Skeletal muscle satellite cell (primary cell): ENCODE measurements at regions not wholly inside any gene's neighbourhood (a gene's known extent, or its start where the extent isn't known, plus 50 kb on each side); places are given as distances from the start of the nearest gene placed in this dataset.

Source experiments
- H3K27me3 ChIP-seq: 2 replicates; pipeline ENCODE4 v1.7.0; 2013; ENCODE audit warnings: low read length; ENCODE audit not compliant: control insufficient read depth, insufficient read depth
- H3K36me3 ChIP-seq: 2 replicates; pipeline ENCODE4 v1.7.0; 2013; ENCODE audit warnings: mild to moderate bottlenecking, control low read depth, low read length; ENCODE audit not compliant: insufficient read depth
- H3K4me1 ChIP-seq: 2 replicates; pipeline ENCODE4 v1.7.0; 2013; ENCODE audit warnings: low read length; ENCODE audit not compliant: control insufficient read depth, insufficient read depth
- H3K4me2 ChIP-seq: 2 replicates; pipeline ENCODE4 v1.7.0; 2013; ENCODE audit warnings: mild to moderate bottlenecking, low read length
- H3K4me3 ChIP-seq: 2 replicates; pipeline ENCODE4 v1.7.0; 2013; ENCODE audit warnings: low read length
- H3K9ac ChIP-seq: 2 replicates; pipeline ENCODE4 v1.7.0; 2013; ENCODE audit warnings: mild to moderate bottlenecking, low read depth, low read length, moderate library complexity
- H3K9me3 ChIP-seq: replicated peaks from 2 replicates; pipeline ENCODE4 v1.7.0; 2013; ENCODE audit warnings: mild to moderate bottlenecking, control low read depth, low read length

- Histone ChIP-seq H3K9ac (no peak overlapping the region), H3K4me3 (no peak overlapping the region), H3K4me1 (no peaks in the 10 kb centered on the region), H3K36me3 (no peaks in the 10 kb centered on the region), H3K27me3 (peaks cover 10% of the 10 kb centered on the region), H3K9me3 (no peaks in the 10 kb centered on the region), H3K4me2 (no peak overlapping the region)
These were observed 141.8 kb upstream of the CHST15 start for GRCh38 chr10:124235232-124235631.

- Histone ChIP-seq H3K9me3 (peaks cover 4% of the 10 kb centered on the region), H3K27me3 (peaks cover 10% of the 10 kb centered on the region), H3K4me1 (no peaks in the 10 kb centered on the region), H3K4me3 (no peak overlapping the region), H3K9ac (no peak overlapping the region), H3K36me3 (no peaks in the 10 kb centered on the region), H3K4me2 (no peak overlapping the region)
These were observed 140.2 kb upstream of the CHST15 start for GRCh38 chr10:124233546-124234138.

- no peak overlapping the region for H3K4me3 ChIP-seq
- H3K36me3 ChIP-seq: no peaks in the 10 kb centered on the region
- H3K9me3 ChIP-seq: peaks cover 4% of the 10 kb centered on the region
- H3K4me2 ChIP-seq: no peak overlapping the region
- H3K27me3 ChIP-seq: peaks cover 10% of the 10 kb centered on the region
- no peak overlapping the region for H3K9ac ChIP-seq
- H3K4me1 ChIP-seq: no peaks in the 10 kb centered on the region
These were observed 139.5 kb upstream of the CHST15 start for GRCh38 chr10:124232686-124233545.

GRCh38 chr10:124231168-124232155 lies 138.1 kb upstream of the CHST15 start:
- H3K9ac ChIP-seq: no peak overlapping the region
- no peak overlapping the region for H3K4me2 ChIP-seq
- H3K9me3 ChIP-seq: peaks cover 4% of the 10 kb centered on the region
- no peaks in the 10 kb centered on the region for H3K4me1 ChIP-seq
- no peak overlapping the region for H3K4me3 ChIP-seq
- H3K36me3 ChIP-seq: no peaks in the 10 kb centered on the region
- H3K27me3 ChIP-seq: peaks cover 10% of the 10 kb centered on the region

GRCh38 chr10:124230635-124231167 lies 137.3 kb upstream of the CHST15 start:
- H3K27me3 ChIP-seq: peaks cover 2% of the 10 kb centered on the region
- H3K4me1 ChIP-seq: peaks cover 3% of the 10 kb centered on the region
- no peak overlapping the region for H3K4me2 ChIP-seq
- no peaks in the 10 kb centered on the region for H3K36me3 ChIP-seq
- H3K9ac ChIP-seq: no peak overlapping the region
- H3K9me3 ChIP-seq: peaks cover 4% of the 10 kb centered on the region
- H3K4me3 ChIP-seq: no peak overlapping the region

GRCh38 chr10:124229989-124230634 lies 136.7 kb upstream of the CHST15 start:
- Histone ChIP-seq H3K9ac (no peak overlapping the region), H3K4me1 (peaks cover 9% of the 10 kb centered on the region), H3K36me3 (no peaks in the 10 kb centered on the region), H3K4me2 (no peak overlapping the region), H3K4me3 (no peak overlapping the region), H3K9me3 (peaks cover 4% of the 10 kb centered on the region), H3K27me3 (no peaks in the 10 kb centered on the region)

- Histone ChIP-seq H3K27me3 (no peaks in the 10 kb centered on the region), H3K4me2 (no peak overlapping the region), H3K4me1 (peaks cover 16% of the 10 kb centered on the region), H3K9ac (no peak overlapping the region), H3K4me3 (no peak overlapping the region), H3K9me3 (peaks cover 4% of the 10 kb centered on the region), H3K36me3 (no peaks in the 10 kb centered on the region)
These were observed 136.0 kb upstream of the CHST15 start for GRCh38 chr10:124229201-124229988.

- Histone ChIP-seq H3K4me3 (no peak overlapping the region), H3K9me3 (peaks cover 4% of the 10 kb centered on the region), H3K36me3 (no peaks in the 10 kb centered on the region), H3K4me2 (no peak overlapping the region), H3K9ac (no peak overlapping the region), H3K4me1 (peaks cover 22% of the 10 kb centered on the region), H3K27me3 (no peaks in the 10 kb centered on the region)
These were observed 135.1 kb upstream of the CHST15 start for GRCh38 chr10:124228471-124228870.

GRCh38 chr10:124227988-124228387 lies 134.6 kb upstream of the CHST15 start:
- H3K9me3 ChIP-seq: peaks cover 4% of the 10 kb centered on the region
- no peak overlapping the region for H3K4me3 ChIP-seq
- no peaks in the 10 kb centered on the region for H3K36me3 ChIP-seq
- H3K4me2 ChIP-seq: no peak overlapping the region
- H3K4me1 ChIP-seq: peaks cover 22% of the 10 kb centered on the region
- no peaks in the 10 kb centered on the region for H3K27me3 ChIP-seq
- H3K9ac ChIP-seq: no peak overlapping the region
